HG03280 (cell line): ENCODE measurements at regions not wholly inside any gene's neighbourhood (a gene's known extent, or its start where the extent isn't known, plus 50 kb on each side); places are given as distances from the start of the nearest gene placed in this dataset.

Experiments used
- ATAC-seq: cut with Tn5 transposase; IDR thresholded peaks from one replicate; pipeline ENCODE4 v1.9.1; 2021; ENCODE audit warnings: mild to moderate bottlenecking, moderate library complexity; ENCODE audit not compliant: unreplicated experiment

DNA sequence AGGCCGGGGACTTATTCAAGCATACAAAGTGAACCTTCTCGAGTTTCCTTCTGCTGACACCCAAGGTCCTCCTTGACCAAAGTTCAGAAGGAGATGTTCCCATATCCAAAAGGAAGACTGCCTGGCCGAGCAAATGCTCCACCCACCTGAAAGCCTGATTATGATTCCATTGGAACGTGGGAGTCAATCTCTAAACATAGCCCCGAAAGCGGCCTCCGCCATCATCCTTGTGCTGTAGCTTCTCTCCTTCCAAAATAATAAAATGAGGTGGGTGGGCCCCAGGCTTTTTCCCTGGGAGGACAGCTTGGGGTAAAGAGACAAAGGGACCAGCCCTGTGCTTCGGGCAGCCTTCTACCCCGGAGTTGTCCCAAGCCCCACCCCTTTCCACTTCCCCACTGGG, 355.6 kb upstream of the SLC30A5 start:
- no peak for ATAC-seq

DNA sequence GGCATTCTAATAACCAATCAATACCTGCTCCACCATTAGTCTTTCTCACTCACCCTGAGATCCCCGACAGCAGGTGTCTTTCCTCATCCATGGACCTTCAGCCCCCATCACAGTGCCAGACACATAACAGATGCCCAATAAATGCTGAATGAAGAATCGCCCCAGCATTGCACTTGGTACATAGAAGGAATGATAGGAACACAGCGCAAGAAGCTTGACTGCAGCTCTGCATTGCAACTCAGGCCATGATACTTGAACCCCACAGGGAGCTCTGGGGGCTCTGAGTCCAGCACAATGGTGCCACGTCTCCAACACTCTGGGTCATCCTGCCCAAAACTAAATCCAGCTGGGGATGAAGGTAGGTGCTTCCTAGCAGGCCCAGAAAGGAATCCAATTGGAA, 355.0 kb upstream of the SLC30A5 start:
- ATAC-seq, result no peak

DNA sequence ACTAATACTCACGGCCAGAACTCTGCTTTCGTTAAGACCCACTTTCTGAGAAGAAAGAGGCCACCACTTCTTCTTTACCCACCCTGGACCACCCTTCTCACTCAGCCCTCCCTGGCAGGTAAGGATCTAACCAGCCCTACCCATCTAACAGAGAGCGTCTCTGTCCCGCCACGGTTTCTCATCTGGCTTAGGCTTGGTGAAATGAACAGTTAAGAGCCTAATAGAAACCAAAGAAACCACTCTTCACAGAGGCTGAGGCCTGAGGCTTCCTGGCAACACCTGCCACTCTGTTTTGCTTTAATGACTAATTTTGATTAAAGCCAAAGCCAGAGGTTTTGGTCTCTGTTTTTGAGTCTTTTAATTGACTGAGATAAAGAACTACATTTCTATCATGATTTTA, 354.1 kb upstream of the SLC30A5 start:
- peak; percentile 87 for ATAC-seq

DNA sequence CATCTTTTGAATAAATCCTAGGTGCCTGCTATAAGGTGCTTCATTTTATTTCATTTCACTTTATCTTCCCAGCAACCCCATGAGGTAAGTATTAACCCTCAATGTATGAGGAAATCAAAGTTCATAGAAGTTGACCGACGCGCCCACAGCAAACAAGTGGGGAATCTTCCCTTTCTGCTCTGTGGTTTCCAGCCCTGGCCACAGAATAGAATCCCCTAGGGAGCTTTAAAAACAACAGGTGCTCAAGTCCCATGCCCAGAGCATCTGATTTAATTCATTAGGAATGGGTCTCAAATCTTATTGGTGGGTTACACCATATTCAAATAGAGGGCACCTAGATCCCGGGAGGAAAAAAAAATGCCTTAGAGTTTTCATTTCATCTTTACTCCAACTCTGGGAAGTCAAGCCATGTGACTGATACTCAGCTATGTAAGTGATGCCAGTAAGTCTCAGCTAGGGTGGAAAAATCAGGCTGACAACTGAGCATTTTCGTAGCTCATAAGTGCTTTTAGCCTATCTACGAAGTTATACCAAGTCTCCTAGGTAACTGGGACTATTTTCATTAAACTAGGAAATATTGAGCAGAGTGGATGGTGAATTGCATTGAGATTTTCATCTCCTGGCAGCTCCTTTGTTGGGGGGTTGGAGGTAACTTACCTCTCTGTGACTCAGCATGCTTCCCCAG, 353.4 kb upstream of the SLC30A5 start:
- peak; percentile 39 for ATAC-seq

DNA sequence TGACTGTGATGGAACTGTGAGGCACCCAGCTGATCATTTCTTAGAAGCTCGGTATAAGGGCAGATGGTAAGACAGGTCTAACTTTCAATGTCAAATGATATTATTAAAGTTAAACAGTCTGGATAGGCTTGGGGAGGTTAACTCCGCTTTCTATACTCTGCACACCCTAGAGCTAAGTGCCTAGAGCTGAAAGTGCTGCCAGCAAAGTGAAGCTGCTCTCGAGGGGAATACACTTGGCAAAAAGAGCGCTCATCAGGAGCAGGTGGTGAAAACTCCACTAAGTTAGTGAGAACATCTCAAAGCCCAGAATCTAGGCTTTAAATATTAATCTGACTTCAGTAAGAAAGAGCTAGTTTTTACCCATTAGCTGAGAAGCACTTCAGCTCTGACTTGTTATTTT, 349.6 kb upstream of the SLC30A5 start:
- ATAC-seq, result no peak

DNA sequence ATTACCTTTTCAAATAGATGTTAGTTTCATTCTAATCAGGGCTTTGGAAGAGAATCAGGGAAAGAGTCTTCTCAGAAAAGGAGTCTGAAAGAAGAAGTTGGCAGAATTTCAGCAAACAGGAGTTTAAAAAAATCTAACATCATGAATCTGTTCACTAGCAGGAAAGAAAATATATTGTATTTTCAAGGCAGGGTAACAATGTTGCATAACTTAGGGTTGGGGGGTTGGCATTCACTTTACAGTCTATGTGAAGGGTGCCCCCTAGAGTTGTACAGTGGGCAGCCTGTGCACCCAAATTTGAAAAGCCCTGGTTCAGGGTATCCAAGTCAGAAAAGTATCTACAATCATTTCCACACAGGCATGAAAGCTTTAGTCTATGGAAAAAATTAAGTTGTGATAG, 348.4 kb upstream of the SLC30A5 start:
- ATAC-seq, result no peak

DNA sequence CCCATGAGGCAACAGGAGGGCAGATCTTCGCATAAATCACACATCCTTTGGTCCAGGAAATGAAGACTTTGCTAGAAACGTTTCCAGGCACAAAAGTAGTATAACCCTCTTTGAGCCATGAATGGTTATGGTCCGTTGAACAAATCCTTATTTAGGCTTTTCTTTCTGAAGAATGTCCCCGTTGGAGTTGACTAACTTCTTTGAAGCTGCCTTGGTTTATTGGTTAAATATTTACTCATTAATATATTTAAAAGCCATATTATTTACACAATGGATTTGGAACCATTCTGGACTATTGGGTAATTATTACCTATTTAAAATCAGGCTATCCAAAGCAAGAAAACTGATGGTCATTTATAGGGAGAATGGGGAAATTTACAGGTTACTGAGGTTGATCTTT, 347.6 kb upstream of the SLC30A5 start:
- no peak for ATAC-seq

DNA sequence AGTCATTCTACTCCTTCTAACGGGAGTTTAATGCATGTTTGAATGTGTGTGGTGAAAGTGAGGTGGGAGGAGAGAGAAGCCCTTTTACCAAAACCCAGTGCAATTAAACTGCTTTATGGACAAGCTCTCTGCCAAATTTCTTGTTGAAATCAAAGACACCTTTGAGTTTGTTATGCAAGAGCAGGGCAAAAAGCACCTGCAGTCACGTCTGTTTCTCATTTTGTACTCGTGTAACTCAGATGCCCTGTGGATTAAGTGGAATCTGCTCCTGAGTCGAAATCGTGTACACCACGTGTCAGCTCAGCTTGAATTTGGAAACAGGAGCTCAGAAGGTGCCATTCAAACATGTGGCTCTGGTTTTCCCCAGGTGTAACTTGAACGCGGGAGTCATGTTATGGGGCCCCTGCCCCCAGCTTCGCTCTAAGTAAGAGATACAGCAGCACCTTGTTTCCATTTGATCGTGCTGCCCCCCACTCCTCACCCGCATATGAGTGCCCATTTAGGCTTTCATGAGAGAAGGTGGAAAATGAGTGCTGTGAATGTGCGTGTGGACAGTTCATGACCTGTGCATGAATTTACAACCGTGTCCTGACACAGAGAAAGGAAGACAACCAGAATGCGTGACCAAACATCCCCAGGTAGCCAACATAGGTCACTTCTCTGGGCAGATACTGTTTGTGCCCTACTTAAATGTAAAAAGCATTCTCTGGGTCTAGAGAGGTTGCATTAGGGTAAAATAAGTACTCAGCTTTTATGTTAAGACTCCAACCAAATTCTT, 347.0 kb upstream of the SLC30A5 start:
- no peak for ATAC-seq

DNA sequence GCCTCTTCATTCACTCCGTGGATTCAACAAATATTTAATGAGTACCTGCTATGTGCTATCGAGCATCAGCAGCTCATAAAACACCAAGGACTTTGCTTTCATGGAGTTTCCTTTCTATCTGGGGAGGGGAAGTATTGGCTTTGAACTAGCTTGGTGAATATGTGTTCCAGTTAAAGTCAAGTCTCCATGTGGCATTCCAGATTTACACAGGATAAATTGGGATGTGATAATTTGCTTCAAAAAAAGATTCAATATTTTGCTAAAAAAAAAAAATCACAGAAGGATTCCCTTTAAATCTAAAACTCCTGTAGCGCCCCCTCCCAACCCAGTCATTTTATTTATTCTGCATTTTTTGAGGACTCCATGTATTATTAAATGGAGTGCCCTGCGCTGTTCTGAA, 346.3 kb upstream of the SLC30A5 start:
- no peak for ATAC-seq

DNA sequence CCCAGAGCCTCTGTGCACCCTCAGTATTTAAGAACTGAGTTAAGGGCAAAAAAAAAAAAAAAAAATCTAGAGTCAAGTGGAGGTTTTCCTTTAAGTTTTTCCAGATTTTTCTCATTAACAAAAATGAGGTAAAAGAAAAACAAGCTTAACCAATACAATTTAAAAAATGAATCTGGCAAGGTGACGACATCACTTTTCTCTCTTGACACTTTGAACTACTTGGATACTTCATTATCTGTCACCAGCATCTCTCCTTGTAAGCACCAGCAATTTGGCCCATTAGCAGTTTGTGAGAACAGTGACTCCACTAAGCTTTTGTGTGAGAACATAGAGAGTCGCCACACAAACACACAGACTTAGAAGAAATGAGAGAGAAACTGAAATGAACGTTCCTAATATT, 345.7 kb upstream of the SLC30A5 start:
- no peak for ATAC-seq

DNA sequence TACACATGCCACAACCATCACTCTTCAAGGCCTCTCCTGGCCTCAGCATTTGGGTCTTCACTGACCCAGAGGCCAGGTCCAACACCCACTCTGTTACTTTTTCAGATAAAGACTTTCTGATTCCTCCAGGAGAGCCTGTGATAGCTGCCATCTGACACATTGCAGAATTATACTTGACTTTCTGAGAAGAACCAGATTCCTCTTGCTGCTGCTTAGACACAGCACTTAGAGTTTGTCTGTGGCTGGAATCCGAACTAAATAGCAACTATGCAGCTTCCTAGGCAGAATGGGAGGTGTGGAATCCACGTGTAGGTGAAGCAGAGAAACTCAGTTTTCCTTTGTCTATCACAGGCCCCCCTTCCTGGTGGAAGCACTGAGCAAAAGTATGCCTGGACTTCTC, 344.7 kb upstream of the SLC30A5 start:
- ATAC-seq, result no peak

DNA sequence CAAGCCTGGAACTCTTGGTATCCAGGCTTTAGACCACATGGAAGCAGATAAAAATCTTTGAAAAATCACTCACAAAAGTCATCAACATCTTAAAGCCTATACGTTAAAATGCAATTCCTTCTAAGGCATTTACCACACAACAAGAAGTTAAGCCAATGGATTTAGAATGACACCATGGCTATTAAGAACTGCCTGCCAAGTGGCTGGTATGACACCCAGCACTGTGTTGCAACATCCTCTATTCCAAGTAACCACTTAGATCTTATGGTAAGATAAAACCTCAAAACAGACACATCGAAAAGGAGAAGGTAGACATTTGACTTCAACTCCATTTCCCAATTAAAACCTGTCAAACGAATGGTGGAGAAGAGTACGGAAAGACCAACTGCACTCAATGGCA, 344.2 kb upstream of the SLC30A5 start:
- no peak for ATAC-seq

DNA sequence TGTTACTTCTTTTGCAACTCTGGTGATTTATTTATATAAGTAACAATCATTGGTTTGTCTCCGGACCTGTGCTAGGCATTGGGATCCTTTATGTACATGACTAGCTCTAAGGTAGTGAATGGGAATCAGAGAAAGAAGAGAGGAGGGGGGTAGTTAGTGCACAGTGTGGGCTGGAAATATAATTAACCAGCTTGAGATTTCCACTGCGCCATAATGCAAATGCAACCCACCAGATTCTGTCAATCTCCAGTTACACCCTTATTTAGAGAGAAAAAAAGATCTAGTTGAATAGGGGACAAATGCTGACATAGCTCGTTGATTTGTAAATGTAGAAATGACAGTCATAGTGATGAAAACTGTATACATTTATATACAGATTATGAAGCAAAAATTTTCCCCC, 342.2 kb upstream of the SLC30A5 start:
- ATAC-seq, result no peak

DNA sequence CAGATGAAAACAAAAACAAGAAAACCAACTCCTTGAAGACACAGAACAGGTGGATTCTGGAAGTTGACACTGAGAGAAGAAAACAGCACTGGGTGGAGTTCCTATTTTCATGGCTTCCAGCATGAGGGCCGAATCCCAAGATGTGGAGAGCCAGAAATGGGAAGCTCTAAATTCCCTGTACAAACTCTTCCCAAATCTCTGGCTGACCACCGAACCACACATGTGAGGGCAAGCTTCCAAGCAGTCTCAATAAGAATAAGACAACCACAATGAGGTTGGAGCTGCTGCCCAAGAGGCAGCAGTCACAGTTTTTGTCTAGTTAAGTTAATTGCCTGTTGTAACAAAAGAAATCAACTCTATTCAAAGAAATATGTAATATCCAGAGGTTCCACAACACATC, 339.3 kb upstream of the SLC30A5 start:
- no peak for ATAC-seq

DNA sequence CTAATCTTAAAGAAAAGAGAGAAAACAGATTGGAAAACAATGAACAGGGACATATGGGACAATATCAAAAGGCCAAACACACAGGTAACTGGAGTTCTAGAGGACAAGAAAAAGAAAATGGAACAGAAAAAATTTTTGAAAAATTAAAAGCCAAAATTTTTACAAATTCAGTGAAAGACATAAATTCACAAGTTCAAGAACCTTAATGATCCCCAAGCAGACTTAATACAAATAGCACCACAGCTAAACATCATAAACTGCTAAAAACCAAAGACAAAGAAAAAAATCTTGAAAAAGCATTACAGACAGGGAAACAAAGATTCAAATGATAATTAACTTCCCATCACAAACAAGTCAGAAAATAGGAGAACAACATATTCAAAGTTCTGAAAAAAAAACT, 338.5 kb upstream of the SLC30A5 start:
- ATAC-seq, result no peak

DNA sequence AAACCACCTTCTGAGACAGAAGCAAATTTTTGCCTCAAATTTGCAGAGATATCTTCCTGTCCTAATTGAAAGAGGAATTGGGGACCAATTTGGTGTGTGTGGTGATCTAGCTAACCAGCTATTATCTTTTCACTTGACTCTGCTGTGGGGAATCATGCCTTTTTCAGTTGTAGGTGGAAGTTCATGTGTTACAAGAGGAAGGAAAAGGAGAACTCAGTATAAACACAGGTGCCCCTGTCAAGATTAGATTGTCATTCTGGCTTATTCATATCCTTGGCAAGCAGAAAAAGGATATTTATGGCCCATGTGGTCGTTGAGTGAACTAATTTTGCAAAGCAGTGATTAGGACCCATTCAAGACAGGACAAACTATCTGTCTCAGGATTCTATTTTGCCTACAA, 336.8 kb upstream of the SLC30A5 start:
- no peak for ATAC-seq

DNA sequence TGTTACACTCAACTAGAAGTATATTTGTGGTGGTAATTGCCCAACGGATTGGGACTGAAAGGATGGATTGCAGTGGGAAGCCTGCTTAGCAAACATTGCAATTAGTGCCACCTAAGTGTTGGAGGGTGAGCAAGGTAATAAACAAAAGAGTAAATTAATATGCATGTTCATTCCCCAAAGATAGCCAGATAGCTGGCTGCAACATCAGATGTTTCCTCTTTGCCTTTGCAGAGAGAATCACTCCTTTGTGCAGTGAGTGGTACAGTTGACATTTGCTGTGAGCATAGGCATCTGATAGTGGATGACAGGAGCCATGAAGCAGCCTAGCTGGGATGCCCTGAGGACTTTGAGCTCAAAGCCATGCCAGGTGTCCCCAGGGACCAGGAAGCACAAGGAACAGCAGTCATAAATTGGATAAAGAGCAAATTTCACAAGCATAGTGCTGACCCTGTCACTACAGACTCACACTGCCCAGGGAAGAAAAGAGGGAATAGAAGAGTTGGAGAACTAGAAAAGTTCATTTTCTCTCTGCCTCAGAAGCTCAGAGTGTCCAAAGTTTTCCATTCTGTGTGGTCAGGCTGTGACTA, 336.1 kb upstream of the SLC30A5 start:
- no peak for ATAC-seq

DNA sequence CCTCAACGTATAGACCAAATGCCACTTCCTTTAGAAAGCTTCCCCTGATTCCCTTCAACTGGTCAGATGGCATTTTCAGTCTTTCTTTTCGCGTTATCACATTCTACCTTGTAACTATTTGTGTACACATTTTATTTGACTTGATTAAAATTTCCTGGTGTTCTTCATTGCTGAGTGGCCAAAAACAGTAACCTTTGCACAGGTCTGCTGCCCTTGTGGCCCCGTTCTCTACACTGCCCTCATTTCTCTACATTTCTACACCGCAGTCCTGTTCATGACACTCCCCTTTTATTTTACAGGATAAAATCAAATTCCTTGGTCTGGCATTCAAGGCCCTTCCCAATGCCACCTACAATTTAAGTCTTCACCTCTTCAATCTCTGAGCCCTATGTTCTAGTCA, 334.2 kb upstream of the SLC30A5 start:
- ATAC-seq, result no peak

DNA sequence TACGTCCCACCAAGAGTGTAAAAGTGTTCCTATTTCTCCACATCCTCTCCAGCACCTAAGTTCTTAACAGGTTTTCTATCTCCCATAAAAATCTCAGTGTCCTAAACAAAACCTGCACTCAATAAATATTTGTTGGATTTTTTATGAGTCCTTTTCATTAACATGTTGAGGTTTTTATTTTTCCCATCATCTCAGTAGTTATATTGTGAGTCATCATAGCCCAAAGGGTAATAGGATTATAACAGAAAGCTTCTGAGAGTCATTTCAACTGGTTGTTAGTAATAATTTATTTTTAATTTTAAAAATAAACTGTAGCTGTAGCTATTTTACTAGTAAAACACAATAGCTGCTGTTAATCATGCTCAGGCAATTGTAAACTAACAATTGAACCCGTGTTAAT, 331.6 kb upstream of the SLC30A5 start:
- ATAC-seq, result no peak

DNA sequence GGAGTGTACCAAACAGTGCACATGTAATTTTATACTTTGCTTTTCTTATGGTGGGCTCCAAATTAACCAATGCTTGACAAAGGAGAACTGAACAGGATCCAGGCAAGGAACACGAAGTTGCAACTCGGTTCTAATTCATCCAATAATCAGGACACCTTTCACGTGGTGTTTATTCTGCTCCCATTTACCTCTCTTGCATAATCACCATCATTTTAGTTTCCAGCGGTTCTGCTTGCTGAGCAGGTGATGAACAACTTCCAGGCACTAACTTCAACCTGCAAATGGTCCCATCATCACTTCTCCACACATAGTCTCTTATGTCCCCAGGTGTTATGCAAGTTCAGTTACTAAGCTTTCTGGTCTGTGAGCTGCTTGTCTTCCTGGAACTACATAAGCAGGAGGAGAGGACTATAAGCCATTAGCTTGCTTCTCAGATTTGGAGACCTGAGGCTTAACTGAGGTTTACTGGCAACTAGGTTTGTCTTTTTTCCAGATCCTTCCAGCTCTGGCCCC, 326.8 kb upstream of the SLC30A5 start:
- no peak for ATAC-seq

DNA sequence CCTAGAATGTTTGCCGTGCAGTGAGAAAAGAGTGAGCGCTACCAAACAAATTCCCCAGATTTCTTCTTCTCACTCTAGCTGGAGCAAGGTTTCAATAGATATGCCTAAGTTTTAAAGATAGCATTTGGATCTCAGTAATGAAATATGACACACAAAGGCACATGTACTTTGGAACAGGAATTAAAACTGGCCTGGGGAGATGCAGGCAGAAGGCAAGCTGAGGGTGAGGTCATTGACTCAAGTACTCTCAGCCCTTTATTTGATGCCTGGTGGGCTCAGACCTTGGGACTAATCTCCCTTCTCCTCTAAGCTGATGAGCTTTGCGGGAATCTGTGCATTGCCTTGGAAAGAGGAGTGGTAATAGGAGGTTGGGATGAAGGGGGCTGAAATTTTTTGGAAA, 323.3 kb upstream of the SLC30A5 start:
- ATAC-seq, result no peak

DNA sequence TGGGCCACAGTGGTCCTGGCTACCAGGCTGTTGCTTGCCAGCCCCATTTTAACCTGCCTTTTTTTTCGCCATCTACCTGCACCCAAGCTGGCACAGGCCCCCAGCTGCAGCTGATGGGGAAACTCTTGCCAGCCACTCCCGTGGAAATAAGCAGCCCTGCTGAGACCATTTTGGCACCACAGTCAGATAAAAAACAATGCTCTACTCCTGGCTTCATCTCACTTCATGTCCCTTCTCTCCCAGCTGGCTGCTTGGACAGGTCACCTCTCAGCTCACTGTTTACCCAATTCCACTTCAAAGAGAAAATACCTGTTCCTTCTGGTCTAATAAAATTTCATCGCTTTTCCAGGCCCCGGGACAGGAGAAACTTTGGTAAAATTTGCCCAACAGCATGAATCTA, 322.6 kb upstream of the SLC30A5 start:
- ATAC-seq, result no peak
